H1 (cell line): ENCODE measurements at regions not wholly inside any gene's neighbourhood (a gene's known extent, or its start where the extent isn't known, plus 50 kb on each side); places are given as distances from the start of the nearest gene placed in this dataset.

Source experiments
- BCL11A ChIP-seq, 2 experiments: IDR thresholded peaks; one replicate each; pipeline ENCODE4 v1.6.1; 2011; ENCODE audit warnings: low read depth in 2 of 2, low read length in 2 of 2, mild to moderate bottlenecking in 2 of 2
- CBX8 ChIP-seq: fragments of 300-800, 300-1000 bp; sonication (generic); IDR thresholded peaks from 2 replicates; pipeline ENCODE4 v1.7.1; 2016; ENCODE audit warnings: low read depth, low read length, borderline replicate concordance
- CREB1 ChIP-seq: IDR thresholded peaks from 2 replicates; pipeline ENCODE4 v1.6.1; 2012; ENCODE audit warnings: inconsistent platforms
- PHF8 ChIP-seq: fragments of 200-600 bp; sonication (generic); conservative IDR thresholded peaks from 2 replicates; pipeline ENCODE4 v1.7.1; 2012; ENCODE audit warnings: low read depth, mild to moderate bottlenecking, inconsistent platforms, low read length, moderate library complexity
- POU5F1 ChIP-seq: IDR thresholded peaks from 2 replicates; pipeline ENCODE4 v1.6.1; 2011; ENCODE audit warnings: low read depth, mild to moderate bottlenecking, low read length, moderate library complexity
- RAD21 ChIP-seq, 2 experiments: IDR thresholded peaks in 1 of 2; conservative IDR thresholded peaks in 1 of 2; 2 replicates each; pipeline ENCODE4 v1.6.1; 2011; ENCODE audit warnings: low read depth in 2 of 2, low read length in 2 of 2, improper control_type of control experiment in 1 of 2, inconsistent platforms in 1 of 2, mild to moderate bottlenecking in 1 of 2, moderate library complexity in 1 of 2
- SP4 ChIP-seq: IDR thresholded peaks from 2 replicates; pipeline ENCODE4 v1.6.1; 2012; ENCODE audit warnings: low read length, inconsistent platforms
- TF ChIP-seq, protein P1 (sequence below): fragments of 300-600 bp; sonication (generic); IDR thresholded peaks from 2 replicates; pipeline ENCODE4 v1.7.1; 2012; ENCODE audit warnings: low read length, moderate library complexity, mild to moderate bottlenecking, inconsistent platforms; ENCODE audit not compliant: insufficient replicate concordance

DNA sequence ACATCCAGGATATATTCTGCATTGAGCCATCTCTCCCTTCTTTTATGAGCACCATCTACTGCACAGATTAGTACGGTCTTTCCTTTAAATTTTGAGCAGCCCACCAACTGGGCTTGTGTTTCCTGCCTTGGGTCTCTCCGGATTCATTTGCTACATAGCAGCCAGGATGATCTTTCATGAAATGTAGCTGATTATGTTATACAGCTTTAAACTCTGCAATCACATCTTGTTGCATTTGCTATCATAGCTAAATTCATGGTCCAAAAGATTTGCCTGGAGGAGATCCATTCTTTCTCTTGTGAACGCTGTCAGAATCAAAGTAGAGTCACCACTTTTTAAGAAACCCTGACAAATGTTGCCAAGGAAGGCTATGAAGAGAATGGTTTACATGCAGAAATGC lies 215.1 kb upstream of the LRRTM4 start (continued):
- TF ChIP-seq, protein P1, sequence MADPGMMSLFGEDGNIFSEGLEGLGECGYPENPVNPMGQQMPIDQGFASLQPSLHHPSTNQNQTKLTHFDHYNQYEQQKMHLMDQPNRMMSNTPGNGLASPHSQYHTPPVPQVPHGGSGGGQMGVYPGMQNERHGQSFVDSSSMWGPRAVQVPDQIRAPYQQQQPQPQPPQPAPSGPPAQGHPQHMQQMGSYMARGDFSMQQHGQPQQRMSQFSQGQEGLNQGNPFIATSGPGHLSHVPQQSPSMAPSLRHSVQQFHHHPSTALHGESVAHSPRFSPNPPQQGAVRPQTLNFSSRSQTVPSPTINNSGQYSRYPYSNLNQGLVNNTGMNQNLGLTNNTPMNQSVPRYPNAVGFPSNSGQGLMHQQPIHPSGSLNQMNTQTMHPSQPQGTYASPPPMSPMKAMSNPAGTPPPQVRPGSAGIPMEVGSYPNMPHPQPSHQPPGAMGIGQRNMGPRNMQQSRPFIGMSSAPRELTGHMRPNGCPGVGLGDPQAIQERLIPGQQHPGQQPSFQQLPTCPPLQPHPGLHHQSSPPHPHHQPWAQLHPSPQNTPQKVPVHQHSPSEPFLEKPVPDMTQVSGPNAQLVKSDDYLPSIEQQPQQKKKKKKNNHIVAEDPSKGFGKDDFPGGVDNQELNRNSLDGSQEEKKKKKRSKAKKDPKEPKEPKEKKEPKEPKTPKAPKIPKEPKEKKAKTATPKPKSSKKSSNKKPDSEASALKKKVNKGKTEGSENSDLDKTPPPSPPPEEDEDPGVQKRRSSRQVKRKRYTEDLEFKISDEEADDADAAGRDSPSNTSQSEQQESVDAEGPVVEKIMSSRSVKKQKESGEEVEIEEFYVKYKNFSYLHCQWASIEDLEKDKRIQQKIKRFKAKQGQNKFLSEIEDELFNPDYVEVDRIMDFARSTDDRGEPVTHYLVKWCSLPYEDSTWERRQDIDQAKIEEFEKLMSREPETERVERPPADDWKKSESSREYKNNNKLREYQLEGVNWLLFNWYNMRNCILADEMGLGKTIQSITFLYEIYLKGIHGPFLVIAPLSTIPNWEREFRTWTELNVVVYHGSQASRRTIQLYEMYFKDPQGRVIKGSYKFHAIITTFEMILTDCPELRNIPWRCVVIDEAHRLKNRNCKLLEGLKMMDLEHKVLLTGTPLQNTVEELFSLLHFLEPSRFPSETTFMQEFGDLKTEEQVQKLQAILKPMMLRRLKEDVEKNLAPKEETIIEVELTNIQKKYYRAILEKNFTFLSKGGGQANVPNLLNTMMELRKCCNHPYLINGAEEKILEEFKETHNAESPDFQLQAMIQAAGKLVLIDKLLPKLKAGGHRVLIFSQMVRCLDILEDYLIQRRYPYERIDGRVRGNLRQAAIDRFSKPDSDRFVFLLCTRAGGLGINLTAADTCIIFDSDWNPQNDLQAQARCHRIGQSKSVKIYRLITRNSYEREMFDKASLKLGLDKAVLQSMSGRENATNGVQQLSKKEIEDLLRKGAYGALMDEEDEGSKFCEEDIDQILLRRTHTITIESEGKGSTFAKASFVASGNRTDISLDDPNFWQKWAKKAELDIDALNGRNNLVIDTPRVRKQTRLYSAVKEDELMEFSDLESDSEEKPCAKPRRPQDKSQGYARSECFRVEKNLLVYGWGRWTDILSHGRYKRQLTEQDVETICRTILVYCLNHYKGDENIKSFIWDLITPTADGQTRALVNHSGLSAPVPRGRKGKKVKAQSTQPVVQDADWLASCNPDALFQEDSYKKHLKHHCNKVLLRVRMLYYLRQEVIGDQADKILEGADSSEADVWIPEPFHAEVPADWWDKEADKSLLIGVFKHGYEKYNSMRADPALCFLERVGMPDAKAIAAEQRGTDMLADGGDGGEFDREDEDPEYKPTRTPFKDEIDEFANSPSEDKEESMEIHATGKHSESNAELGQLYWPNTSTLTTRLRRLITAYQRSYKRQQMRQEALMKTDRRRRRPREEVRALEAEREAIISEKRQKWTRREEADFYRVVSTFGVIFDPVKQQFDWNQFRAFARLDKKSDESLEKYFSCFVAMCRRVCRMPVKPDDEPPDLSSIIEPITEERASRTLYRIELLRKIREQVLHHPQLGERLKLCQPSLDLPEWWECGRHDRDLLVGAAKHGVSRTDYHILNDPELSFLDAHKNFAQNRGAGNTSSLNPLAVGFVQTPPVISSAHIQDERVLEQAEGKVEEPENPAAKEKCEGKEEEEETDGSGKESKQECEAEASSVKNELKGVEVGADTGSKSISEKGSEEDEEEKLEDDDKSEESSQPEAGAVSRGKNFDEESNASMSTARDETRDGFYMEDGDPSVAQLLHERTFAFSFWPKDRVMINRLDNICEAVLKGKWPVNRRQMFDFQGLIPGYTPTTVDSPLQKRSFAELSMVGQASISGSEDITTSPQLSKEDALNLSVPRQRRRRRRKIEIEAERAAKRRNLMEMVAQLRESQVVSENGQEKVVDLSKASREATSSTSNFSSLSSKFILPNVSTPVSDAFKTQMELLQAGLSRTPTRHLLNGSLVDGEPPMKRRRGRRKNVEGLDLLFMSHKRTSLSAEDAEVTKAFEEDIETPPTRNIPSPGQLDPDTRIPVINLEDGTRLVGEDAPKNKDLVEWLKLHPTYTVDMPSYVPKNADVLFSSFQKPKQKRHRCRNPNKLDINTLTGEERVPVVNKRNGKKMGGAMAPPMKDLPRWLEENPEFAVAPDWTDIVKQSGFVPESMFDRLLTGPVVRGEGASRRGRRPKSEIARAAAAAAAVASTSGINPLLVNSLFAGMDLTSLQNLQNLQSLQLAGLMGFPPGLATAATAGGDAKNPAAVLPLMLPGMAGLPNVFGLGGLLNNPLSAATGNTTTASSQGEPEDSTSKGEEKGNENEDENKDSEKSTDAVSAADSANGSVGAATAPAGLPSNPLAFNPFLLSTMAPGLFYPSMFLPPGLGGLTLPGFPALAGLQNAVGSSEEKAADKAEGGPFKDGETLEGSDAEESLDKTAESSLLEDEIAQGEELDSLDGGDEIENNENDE: no peak
- TF ChIP-seq PHF8 (no peak), SP4 (no peak), BCL11A (IDR thresholded peaks at IDR 0.05; ENCODE audit: low read depth in 2 of 2, low read length in 2 of 2) (no peak), RAD21 (IDR thresholded peaks at IDR 0.05 in 1 of 2, conservative IDR thresholded peaks at IDR 0.05 in 1 of 2; ENCODE audit: low read depth in 2 of 2, low read length in 2 of 2) (no peak), POU5F1 (no peak), CREB1 (no peak), CBX8 (no peak)
